Choroid plexus epithelial cell (primary cell): ENCODE measurements at regions not wholly inside any gene's neighbourhood (a gene's known extent, or its start where the extent isn't known, plus 50 kb on each side); places are given as distances from the start of the nearest gene placed in this dataset.

Experiments
- DNase-seq: peaks from one replicate; pipeline ENCODE4 v3.0.0-alpha.2; 2010; ENCODE audit warnings: low read depth
- H3K4me3 ChIP-seq: 2 replicates; pipeline ENCODE4 v1.5.1; 2011; ENCODE audit warnings: low read depth, mild to moderate bottlenecking, control low read depth, low read length, moderate library complexity
- TF ChIP-seq, protein P1 (sequence below): conservative IDR thresholded peaks from 2 replicates; pipeline ENCODE4 v1.5.1; 2011; ENCODE audit warnings: low read depth, mild to moderate bottlenecking, control low read depth, inconsistent platforms, low read length, moderate library complexity

DNA sequence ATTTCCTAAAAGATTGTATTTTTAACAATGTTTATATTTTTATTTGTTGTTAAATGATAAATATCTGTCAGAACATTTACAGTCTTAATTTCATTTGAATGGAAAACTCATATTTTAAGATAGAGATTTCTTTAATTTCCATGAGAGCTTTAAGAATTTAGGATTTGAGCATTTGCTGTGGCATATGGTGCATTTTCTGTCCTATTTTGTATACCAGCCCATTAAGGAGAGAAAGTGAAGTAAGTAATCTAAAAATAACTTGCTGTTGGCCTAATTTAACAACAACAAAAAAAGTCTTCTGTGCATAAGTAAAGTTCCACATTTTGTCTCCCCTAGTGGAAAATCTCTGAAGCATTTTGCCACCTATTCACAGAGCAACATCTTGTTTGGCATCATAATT lies 190.9 kb upstream of the PPP1R3A start:
- no peak for DNase-seq
- TF ChIP-seq, protein P1, sequence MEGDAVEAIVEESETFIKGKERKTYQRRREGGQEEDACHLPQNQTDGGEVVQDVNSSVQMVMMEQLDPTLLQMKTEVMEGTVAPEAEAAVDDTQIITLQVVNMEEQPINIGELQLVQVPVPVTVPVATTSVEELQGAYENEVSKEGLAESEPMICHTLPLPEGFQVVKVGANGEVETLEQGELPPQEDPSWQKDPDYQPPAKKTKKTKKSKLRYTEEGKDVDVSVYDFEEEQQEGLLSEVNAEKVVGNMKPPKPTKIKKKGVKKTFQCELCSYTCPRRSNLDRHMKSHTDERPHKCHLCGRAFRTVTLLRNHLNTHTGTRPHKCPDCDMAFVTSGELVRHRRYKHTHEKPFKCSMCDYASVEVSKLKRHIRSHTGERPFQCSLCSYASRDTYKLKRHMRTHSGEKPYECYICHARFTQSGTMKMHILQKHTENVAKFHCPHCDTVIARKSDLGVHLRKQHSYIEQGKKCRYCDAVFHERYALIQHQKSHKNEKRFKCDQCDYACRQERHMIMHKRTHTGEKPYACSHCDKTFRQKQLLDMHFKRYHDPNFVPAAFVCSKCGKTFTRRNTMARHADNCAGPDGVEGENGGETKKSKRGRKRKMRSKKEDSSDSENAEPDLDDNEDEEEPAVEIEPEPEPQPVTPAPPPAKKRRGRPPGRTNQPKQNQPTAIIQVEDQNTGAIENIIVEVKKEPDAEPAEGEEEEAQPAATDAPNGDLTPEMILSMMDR: no peak

DNA sequence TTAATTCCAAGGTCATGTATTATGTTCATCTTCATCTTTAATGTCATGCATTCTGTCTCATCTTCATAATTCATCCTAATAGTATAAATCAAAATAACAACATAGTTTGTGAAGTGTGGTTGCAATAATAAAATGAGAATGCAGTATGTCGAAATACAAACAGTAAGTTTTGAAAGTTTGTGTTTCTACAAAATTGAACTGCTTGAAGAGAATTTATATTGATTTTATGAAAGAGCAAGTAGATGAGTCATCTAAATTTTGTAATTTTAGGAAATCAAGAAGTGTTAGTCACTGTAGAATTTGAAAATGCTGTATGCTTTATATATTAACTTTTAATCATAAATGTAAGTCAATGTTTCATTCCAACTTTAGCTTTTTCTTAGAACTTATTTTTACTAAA lies 190.5 kb upstream of the PPP1R3A start:
- TF ChIP-seq, protein P1: no peak
- DNase-seq: no peak
- H3K4me3 ChIP-seq: no peak overlapping the region

More for the DNA sequence above, 190.9 kb upstream of the PPP1R3A start:
- H3K4me3 ChIP-seq: no peak overlapping the region

DNA sequence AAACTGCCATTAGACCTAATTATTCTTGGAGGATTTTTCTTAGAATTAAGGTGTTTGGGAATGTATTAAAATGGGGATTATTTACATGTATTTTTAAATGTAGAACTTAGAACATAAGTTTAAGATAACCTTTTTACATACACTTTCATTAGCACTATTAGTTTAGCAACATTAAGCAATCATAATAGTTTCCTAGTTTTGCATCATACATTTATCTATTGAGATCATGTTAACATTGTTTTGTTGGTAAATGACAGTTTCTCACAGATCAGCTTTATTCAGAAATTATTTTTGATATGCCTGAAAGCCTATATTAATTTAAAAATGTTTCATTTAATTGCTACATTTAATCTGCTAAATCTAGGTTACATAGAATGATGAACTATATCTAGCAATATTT lies 189.7 kb upstream of the PPP1R3A start:
- no peak for DNase-seq
- TF ChIP-seq, protein P1: no peak
- no peak overlapping the region for H3K4me3 ChIP-seq

DNA sequence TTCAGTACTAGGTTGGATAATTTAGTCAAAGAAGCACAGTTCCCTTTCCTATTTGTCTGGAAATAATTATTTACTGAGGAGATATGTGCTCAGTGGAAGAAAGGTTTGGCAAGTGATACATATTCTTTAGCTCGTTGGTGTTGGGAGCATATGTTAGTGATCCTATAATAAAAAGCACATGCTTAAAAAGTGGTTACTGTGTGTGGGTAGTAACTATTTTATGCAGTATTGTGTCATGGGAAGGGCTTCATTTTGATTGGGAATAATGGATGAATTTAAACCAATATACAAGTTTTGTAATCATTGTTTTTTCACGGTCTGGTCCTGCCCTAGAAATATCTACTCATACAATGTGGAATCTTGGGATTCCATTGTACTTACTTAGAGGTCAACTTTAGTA lies 188.7 kb upstream of the PPP1R3A start:
- no peak for DNase-seq
- H3K4me3 ChIP-seq: no peak overlapping the region
- TF ChIP-seq, protein P1: no peak

DNA sequence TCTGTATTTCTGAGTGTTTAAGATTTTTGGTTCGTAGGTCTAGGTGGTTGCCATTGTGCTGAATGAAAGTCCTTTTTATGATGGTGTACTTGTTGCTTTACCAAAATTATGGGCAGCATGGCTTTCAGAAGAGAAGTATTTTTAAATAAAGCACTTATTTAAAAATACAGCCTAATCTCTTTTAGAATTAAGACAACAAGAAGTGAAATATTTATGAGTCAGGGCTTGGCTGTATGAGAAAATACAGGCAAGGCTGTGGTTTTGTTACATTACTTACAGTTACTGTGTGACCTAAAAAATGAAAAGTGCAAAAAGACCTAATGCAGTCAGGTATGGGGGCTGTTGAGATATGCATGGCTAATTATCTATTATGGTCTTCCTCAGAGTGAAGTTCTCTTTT lies 185.2 kb upstream of the PPP1R3A start:
- H3K4me3 ChIP-seq: no peak overlapping the region
- DNase-seq: peak; percentile 42
- TF ChIP-seq, protein P1: no peak

DNA sequence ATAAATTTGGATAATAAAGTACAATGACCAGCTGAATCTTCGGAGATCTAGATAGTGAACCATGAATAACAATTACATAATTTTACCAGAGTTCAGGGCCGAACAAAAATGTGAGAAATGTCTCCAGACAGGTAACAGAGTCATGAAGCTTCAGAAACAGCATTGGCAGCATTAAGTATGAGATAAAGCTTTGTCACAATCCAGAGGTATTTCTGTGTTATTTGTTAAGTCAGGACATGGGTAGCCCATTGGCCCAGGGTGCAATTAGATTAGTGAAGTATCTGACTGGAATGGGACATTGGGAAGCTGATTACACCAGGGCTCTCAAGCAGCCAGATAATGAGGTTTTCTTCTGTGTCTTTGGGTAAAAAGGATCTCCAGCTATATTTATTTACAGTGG lies 184.2 kb upstream of the PPP1R3A start:
- no peak for DNase-seq
- TF ChIP-seq, protein P1: no peak

DNA sequence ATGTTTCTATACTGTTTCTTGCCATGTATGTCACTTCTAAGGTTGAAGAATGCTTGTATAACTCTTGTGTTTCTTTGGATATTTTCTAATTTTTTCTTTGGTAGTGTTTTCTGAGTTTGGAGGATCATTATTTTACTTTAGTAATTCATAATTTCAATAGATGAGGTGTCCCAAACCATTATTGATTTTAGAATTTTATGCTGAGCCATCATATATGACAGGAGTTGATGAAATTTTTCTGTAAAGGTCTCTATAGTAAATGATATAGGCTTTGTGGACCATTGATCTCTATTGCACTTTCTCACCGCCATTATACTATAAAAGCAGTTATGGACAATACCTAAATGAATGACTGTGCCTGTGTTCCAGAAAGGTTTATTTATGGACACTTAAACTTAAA lies 183.3 kb upstream of the PPP1R3A start:
- DNase-seq: no peak
- TF ChIP-seq, protein P1: no peak
- no peak overlapping the region for H3K4me3 ChIP-seq

More for the DNA sequence above, 184.2 kb upstream of the PPP1R3A start:
- no peak overlapping the region for H3K4me3 ChIP-seq
